Hematopoietic multipotent progenitor cell treated with erythropoietin and hydrocortisone succinate and interleukin-3 and kit ligand, for 6 days (in vitro differentiated cells): ENCODE measurements at regions not wholly inside any gene's neighbourhood (a gene's known extent, or its start where the extent isn't known, plus 50 kb on each side); places are given as distances from the start of the nearest gene placed in this dataset.
A peak's percentile ranks its signal among the peaks of the same experiment; 100 is the strongest.

Experiments
- DNase-seq: peaks from one replicate; pipeline ENCODE4 v3.0.0-alpha.2; 2015

- DNase-seq: no peak
Measured at GRCh38 chr6:15796844-15797243, 134.0 kb upstream of the DTNBP1 start.

GRCh38 chr6:15796130-15796771 is 133.4 kb upstream of the DTNBP1 start:
- DNase-seq: no peak

- no peak for DNase-seq
Measured at GRCh38 chr6:15793826-15794225, 131.0 kb upstream of the DTNBP1 start.

GRCh38 chr6:15793288-15793687 is 130.5 kb upstream of the DTNBP1 start:
- DNase-seq: peak; percentile 57

GRCh38 chr6:15792842-15793241 is 130.0 kb upstream of the DTNBP1 start:
- no peak for DNase-seq

- no peak for DNase-seq
Measured at GRCh38 chr6:15791448-15792181, 128.8 kb upstream of the DTNBP1 start.

GRCh38 chr6:15790116-15790515 is 127.3 kb upstream of the DTNBP1 start:
- DNase-seq: no peak

- DNase-seq: no peak
Measured at GRCh38 chr6:15786846-15787245, 124.0 kb upstream of the DTNBP1 start.

- DNase-seq: no peak
Measured at GRCh38 chr6:15783484-15783883, 120.7 kb upstream of the DTNBP1 start.

- no peak for DNase-seq
Measured at GRCh38 chr6:15781890-15782289, 119.1 kb upstream of the DTNBP1 start.

- DNase-seq: no peak
Measured at GRCh38 chr6:15781333-15781732, 118.5 kb upstream of the DTNBP1 start.

- no peak for DNase-seq
Measured at GRCh38 chr6:15780437-15780836, 117.6 kb upstream of the DTNBP1 start.

- no peak for DNase-seq
Measured at GRCh38 chr6:15779726-15780125, 116.9 kb upstream of the DTNBP1 start.

- no peak for DNase-seq
Measured at GRCh38 chr6:15776458-15776980, 113.7 kb upstream of the DTNBP1 start.

- DNase-seq: no peak
Measured at GRCh38 chr6:15775741-15776140, 112.9 kb upstream of the DTNBP1 start.

- DNase-seq: no peak
Measured at GRCh38 chr6:15775076-15775634, 112.3 kb upstream of the DTNBP1 start.

GRCh38 chr6:15773806-15774410 is 111.1 kb upstream of the DTNBP1 start:
- no peak for DNase-seq

GRCh38 chr6:15770347-15771143 is 107.7 kb upstream of the DTNBP1 start:
- peak; percentile 29 for DNase-seq

GRCh38 chr6:15769511-15770018 is 106.7 kb upstream of the DTNBP1 start:
- peak; percentile 51 for DNase-seq

GRCh38 chr6:15768999-15769398 is 106.2 kb upstream of the DTNBP1 start:
- DNase-seq: no peak

GRCh38 chr6:15763837-15764236 is 101.0 kb upstream of the DTNBP1 start:
- no peak for DNase-seq

GRCh38 chr6:15763364-15763763 is 100.5 kb upstream of the DTNBP1 start:
- no peak for DNase-seq
